AG04449 (cell line): ENCODE measurements at regions not wholly inside any gene's neighbourhood (a gene's known extent, or its start where the extent isn't known, plus 50 kb on each side); places are given as distances from the start of the nearest gene placed in this dataset.

Source experiments
- CTCF ChIA-PET: fragments of 350-600 bp; formaldehyde crosslinking; extraction: SDS; loops from one replicate; lab custom pipeline; 2021; ENCODE audit warnings: antibody characterized with exemption; lab: Yijun Ruan, JAX
- POLR2A ChIA-PET: fragments of 400-600, 350-600 bp; formaldehyde crosslinking; extraction: SDS; loops from one replicate; lab custom pipeline; 2020; ENCODE audit warnings: antibody characterized with exemption, inconsistent platforms; lab: Yijun Ruan, JAX
- DNase-seq: peaks from one replicate; pipeline ENCODE4 v3.0.0-alpha.2; 2010; ENCODE audit warnings: low read depth, low spot score
- H3K4me3 ChIP-seq: 2 replicates; pipeline ENCODE4 v1.5.1; 2011; ENCODE audit warnings: low read depth, mild to moderate bottlenecking, control low read depth, low read length
- CTCF ChIP-seq: IDR thresholded peaks from one replicate; pipeline ENCODE4 v1.5.1; 2011; ENCODE audit warnings: mild to moderate bottlenecking, moderate library complexity, low read length, control low read depth, inconsistent platforms; ENCODE audit not compliant: insufficient read depth; ENCODE audit errors: missing control alignments

GRCh38 chr3:194830978-194831377 is 145.3 kb downstream of the FAM43A start:
- CTCF ChIA-PET = no interaction called here
- TF ChIP-seq CTCF = no peak
- POLR2A ChIA-PET = no interaction called here
- H3K4me3 ChIP-seq = no peak overlapping the region
- DNase-seq = no peak

- no peak for DNase-seq
- H3K4me3 ChIP-seq = no peak overlapping the region
- POLR2A ChIA-PET = no interaction called here
- CTCF ChIA-PET = no interaction called here
- no peak for TF ChIP-seq CTCF
These were observed 146.8 kb downstream of the FAM43A start for GRCh38 chr3:194832346-194833104.

GRCh38 chr3:194833114-194833910 is 147.6 kb downstream of the FAM43A start:
- POLR2A ChIA-PET = no interaction called here
- DNase-seq = no peak
- CTCF ChIA-PET = no interaction called here
- no peak for TF ChIP-seq CTCF
- no peak overlapping the region for H3K4me3 ChIP-seq

- H3K4me3 ChIP-seq = no peak overlapping the region
- CTCF ChIA-PET = interaction anchor here (1.4 kb wide), 1 partner anchor 10 kb away, joined by 5 read pairs; no protein-coding TSS in a partner anchor
- POLR2A ChIA-PET = no interaction called here
- no peak for DNase-seq
- TF ChIP-seq CTCF = no peak
These were observed 151.0 kb downstream of the FAM43A start for GRCh38 chr3:194836661-194837060.

- ChIA-PET POLR2A (no interaction called here), CTCF (interaction anchor here (1.4 kb wide), 1 partner anchor 11 kb away, joined by 5 read pairs; no protein-coding TSS in a partner anchor)
- no peak for TF ChIP-seq CTCF
- DNase-seq = no peak
- no peak overlapping the region for H3K4me3 ChIP-seq
These were observed 151.9 kb downstream of the FAM43A start for GRCh38 chr3:194837457-194838127.

- ChIA-PET CTCF (no interaction called here), POLR2A (no interaction called here)
These were observed 152.6 kb downstream of the FAM43A start for GRCh38 chr3:194838236-194838635.

More at GRCh38 chr3:194838236-194838635, 152.6 kb downstream of the FAM43A start:
- no peak for DNase-seq
- no peak for TF ChIP-seq CTCF
- no peak overlapping the region for H3K4me3 ChIP-seq
